CD8-positive, alpha-beta memory T cell (primary cell): ENCODE measurements at regions not wholly inside any gene's neighbourhood (a gene's known extent, or its start where the extent isn't known, plus 50 kb on each side); places are given as distances from the start of the nearest gene placed in this dataset.

Experiments used
- CTCF ChIA-PET: fragments of 350-600 bp; sonication (Branson Sonifier 250); formaldehyde crosslinking; loops from one replicate; lab custom pipeline; 2021; ENCODE audit warnings: antibody characterized with exemption; lab: Charles Lee
- POLR2A ChIA-PET: fragments of 350-600 bp; sonication (Branson Sonifier 250); formaldehyde crosslinking; loops from one replicate; lab custom pipeline; 2021; ENCODE audit warnings: antibody characterized with exemption; lab: Charles Lee
- DNase-seq, 5 donors: peaks; one replicate each; pipeline versions ENCODE4 v3.0.0 to v3.0.0-alpha.2; 2020 to 2022; ENCODE audit warnings: mixed read lengths in 1 of 5
- H3K27ac ChIP-seq: one replicate; pipeline ENCODE4 v1.7.0; 2013; ENCODE audit warnings: low read depth, mild to moderate bottlenecking, low read length, moderate library complexity
- H3K27me3 ChIP-seq: 2 replicates; pipeline ENCODE4 v1.7.0; 2013; ENCODE audit warnings: low read length, mild to moderate bottlenecking; ENCODE audit not compliant: insufficient read depth, poor library complexity, severe bottlenecking
- H3K36me3 ChIP-seq: 2 replicates; pipeline ENCODE4 v1.7.0; 2013; ENCODE audit warnings: mild to moderate bottlenecking, low read length, moderate library complexity; ENCODE audit not compliant: insufficient read depth
- H3K4me1 ChIP-seq: 2 replicates; pipeline ENCODE4 v1.7.0; 2013; ENCODE audit warnings: mild to moderate bottlenecking, low read length, moderate library complexity; ENCODE audit not compliant: insufficient read depth
- H3K4me3 ChIP-seq: 2 replicates; pipeline ENCODE4 v1.7.0; 2013; ENCODE audit warnings: mild to moderate bottlenecking, low read length
- H3K9me3 ChIP-seq: 2 replicates; pipeline ENCODE4 v1.7.0; 2013; ENCODE audit warnings: mild to moderate bottlenecking, low read length
- H3K27ac Mint-ChIP-seq, 8 donors: one replicate each; pipeline ENCODE4 v1.8.0; 2020 to 2021; ENCODE audit warnings: mixed read lengths in 8 of 8, mild to moderate bottlenecking in 6 of 8, inconsistent platforms in 3 of 8, moderate library complexity in 3 of 8
- H3K27me3 Mint-ChIP-seq, 2 donors: one replicate each; pipeline ENCODE4 v1.8.0; 2020 to 2021; ENCODE audit warnings: mixed read lengths in 2 of 2, mild to moderate bottlenecking in 1 of 2, moderate library complexity in 1 of 2
- H3K36me3 Mint-ChIP-seq, 3 donors: one replicate each; pipeline ENCODE4 v1.8.0; 2020 to 2021; ENCODE audit warnings: mixed read lengths in 3 of 3, inconsistent platforms in 1 of 3, mild to moderate bottlenecking in 1 of 3
- H3K4me1 Mint-ChIP-seq, 3 donors: one replicate each; pipeline ENCODE4 v1.8.0; 2020 to 2021; ENCODE audit warnings: mixed read lengths in 3 of 3, inconsistent platforms in 1 of 3, mild to moderate bottlenecking in 1 of 3
- H3K4me3 Mint-ChIP-seq, 7 donors: one replicate each; pipeline ENCODE4 v1.8.0; 2020 to 2021; ENCODE audit warnings: mixed read lengths in 7 of 7, mild to moderate bottlenecking in 6 of 7, moderate library complexity in 4 of 7, inconsistent platforms in 2 of 7
- H3K9me3 Mint-ChIP-seq, 5 donors: one replicate each; pipeline ENCODE4 v1.8.0; 2020 to 2022; ENCODE audit warnings: mixed read lengths in 5 of 5, mild to moderate bottlenecking in 3 of 5, moderate library complexity in 2 of 5, inconsistent platforms in 1 of 5

DNA sequence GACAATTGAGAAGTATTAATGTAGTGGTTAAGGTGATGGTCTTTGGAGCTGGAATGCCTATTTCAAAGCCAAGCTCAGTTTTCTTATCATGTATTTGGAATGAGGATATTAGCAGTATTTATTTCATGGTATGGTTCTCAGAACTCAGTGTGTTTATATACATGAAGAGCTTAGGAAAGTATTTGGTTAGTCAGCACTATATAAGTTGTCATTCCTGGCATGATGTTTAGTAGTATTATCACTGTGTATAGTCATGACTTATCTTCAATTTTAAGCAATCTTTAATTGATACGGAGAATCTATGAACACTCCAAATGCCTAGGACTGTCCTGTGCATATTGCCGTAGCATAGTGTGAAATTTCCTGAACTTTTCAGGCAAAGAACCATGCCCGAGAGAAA, 501.9 kb upstream of the USP24 start:
- Mint-ChIP-seq H3K4me1 (no peaks in the 10 kb centered on the region), H3K4me3 (no peak overlapping the region), H3K27me3 (peaks cover 0 to 3% of the 10 kb centered on the region in 2 donors), H3K36me3 (no peaks in the 10 kb centered on the region), H3K9me3 (peaks cover 0 to 3% (median 0%) of the 10 kb centered on the region in 5 donors), H3K27ac (no peak overlapping the region)
- Histone ChIP-seq H3K4me3 (no peak overlapping the region), H3K36me3 (no peaks in the 10 kb centered on the region), H3K4me1 (no peaks in the 10 kb centered on the region), H3K27me3 (no peaks in the 10 kb centered on the region), H3K27ac (no peak overlapping the region), H3K9me3 (no peaks in the 10 kb centered on the region)
- no peak for DNase-seq
- CTCF ChIA-PET = no interaction called here
- POLR2A ChIA-PET = no interaction called here

DNA sequence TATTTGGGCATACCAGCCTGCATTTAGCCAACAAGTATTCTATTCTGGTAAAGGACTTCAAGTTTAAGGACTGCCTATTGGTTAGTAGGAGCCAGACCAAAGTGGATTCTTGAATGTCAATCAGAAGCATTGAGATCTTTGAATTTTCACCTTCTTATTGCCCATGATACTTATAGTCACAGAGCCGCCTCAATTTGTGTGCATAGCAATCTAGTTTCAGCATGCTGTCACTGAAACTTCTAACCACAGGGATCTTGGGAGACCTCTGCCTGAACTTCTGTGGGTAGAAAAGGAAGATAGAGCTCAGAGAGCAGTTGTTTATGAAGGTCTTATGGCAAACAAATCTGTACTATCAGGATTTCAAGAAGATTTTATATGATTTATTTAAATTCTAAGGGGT, 501.4 kb upstream of the USP24 start:
- Histone ChIP-seq H3K4me3 (no peak overlapping the region), H3K4me1 (no peaks in the 10 kb centered on the region), H3K36me3 (no peaks in the 10 kb centered on the region), H3K27me3 (no peaks in the 10 kb centered on the region), H3K9me3 (no peaks in the 10 kb centered on the region), H3K27ac (no peak overlapping the region)
- H3K27ac Mint-ChIP-seq = no peak overlapping the region
- ChIA-PET POLR2A (no interaction called here), CTCF (no interaction called here)
- H3K9me3 Mint-ChIP-seq = peaks cover 0 to 3% (median 0%) of the 10 kb centered on the region in 5 donors
- peaks cover 0 to 3% of the 10 kb centered on the region in 2 donors for H3K27me3 Mint-ChIP-seq
- no peak overlapping the region for H3K4me3 Mint-ChIP-seq
- H3K36me3 Mint-ChIP-seq = no peaks in the 10 kb centered on the region
- no peak for DNase-seq
- no peaks in the 10 kb centered on the region for H3K4me1 Mint-ChIP-seq

DNA sequence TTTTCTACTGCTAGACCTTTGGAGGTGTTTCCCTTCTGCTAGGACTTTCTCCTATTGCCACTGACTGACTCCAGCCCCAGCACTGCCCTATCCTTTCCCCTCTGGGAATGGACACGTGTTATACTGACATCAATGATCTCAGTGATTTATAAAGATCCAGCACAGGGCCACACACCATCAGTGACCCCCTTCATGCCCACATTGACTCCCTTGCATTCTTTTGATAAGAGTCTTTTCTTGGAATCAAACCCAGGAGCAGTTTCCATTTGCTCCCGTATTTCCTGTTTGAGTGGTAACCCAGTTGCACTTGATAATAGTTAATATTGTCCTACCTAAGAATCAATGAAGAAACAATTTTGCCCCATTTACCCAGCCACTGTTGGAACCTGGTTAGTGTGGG, 501.0 kb upstream of the USP24 start:
- CTCF ChIA-PET = no interaction called here
- H3K27ac ChIP-seq = no peak overlapping the region
- Mint-ChIP-seq H3K27ac (no peak overlapping the region), H3K9me3 (peaks cover 0 to 3% (median 0%) of the 10 kb centered on the region in 5 donors), H3K4me1 (no peaks in the 10 kb centered on the region), H3K27me3 (peaks cover 0 to 3% of the 10 kb centered on the region in 2 donors), H3K36me3 (no peaks in the 10 kb centered on the region), H3K4me3 (no peak overlapping the region)
- POLR2A ChIA-PET = no interaction called here
- no peaks in the 10 kb centered on the region for H3K27me3 ChIP-seq
- no peaks in the 10 kb centered on the region for H3K9me3 ChIP-seq
- no peak overlapping the region for H3K4me3 ChIP-seq
- DNase-seq = no peak
- H3K36me3 ChIP-seq = no peaks in the 10 kb centered on the region
- H3K4me1 ChIP-seq = no peaks in the 10 kb centered on the region

DNA sequence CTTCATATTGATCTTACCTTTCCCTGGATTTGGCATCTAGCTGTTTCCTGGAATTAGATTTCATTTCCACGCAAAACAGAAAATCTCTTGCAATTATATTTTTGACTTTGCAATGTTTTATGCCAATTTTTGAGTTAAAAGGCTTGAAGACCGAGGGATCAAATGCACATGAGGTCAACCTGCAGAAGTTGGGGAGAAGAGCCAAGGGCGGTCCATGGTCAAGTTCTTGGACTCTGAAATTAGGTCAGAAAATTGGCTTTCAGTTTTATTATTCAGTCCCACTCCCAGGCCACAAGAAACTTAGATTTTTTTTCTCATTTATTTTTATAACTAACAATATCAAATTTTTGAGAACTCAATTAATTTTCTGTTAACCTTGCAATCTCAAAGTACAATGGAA, 499.1 kb upstream of the USP24 start:
- Mint-ChIP-seq H3K4me1 (no peaks in the 10 kb centered on the region), H3K27me3 (peaks cover 0 to 3% of the 10 kb centered on the region in 2 donors)
- H3K27ac ChIP-seq = no peak overlapping the region

DNA sequence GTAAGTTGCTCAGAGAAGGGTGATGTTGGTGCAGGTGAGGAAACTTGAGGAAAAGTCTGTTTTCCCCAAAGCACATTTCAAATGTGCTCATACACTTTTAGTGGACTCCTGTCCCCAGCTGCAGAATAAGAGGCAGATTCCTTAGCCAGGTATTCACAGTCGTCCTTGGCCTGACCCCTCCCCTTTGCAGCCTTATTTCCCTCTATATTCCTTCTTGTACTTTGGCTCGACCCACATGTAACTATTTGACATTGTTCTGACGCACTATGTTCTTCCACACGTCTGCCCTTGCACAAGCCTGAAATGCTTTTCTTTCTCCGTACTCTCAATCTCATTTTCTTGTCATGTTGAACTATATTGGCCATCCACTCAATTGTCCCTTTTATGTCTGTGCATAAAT, 498.4 kb upstream of the USP24 start:
- Histone ChIP-seq H3K27ac (no peak overlapping the region), H3K9me3 (no peaks in the 10 kb centered on the region), H3K27me3 (no peaks in the 10 kb centered on the region), H3K4me3 (no peak overlapping the region), H3K4me1 (no peaks in the 10 kb centered on the region), H3K36me3 (no peaks in the 10 kb centered on the region)
- Mint-ChIP-seq H3K9me3 (peaks cover 0 to 5% (median 0%) of the 10 kb centered on the region in 5 donors), H3K36me3 (no peaks in the 10 kb centered on the region), H3K4me1 (no peaks in the 10 kb centered on the region), H3K27me3 (peaks cover 0 to 3% of the 10 kb centered on the region in 2 donors), H3K27ac (no peak overlapping the region), H3K4me3 (no peak overlapping the region)
- POLR2A ChIA-PET = no interaction called here
- CTCF ChIA-PET = no interaction called here
- no peak for DNase-seq

More for the DNA sequence above, 499.1 kb upstream of the USP24 start:
- Mint-ChIP-seq H3K27ac (no peak overlapping the region), H3K4me3 (no peak overlapping the region), H3K36me3 (no peaks in the 10 kb centered on the region), H3K9me3 (peaks cover 0 to 5% (median 0%) of the 10 kb centered on the region in 5 donors)
- DNase-seq = no peak
- no peaks in the 10 kb centered on the region for H3K4me1 ChIP-seq
- no peaks in the 10 kb centered on the region for H3K27me3 ChIP-seq
- no peaks in the 10 kb centered on the region for H3K9me3 ChIP-seq
- ChIA-PET POLR2A (no interaction called here), CTCF (no interaction called here)
- H3K4me3 ChIP-seq = no peak overlapping the region
- H3K36me3 ChIP-seq = no peaks in the 10 kb centered on the region

DNA sequence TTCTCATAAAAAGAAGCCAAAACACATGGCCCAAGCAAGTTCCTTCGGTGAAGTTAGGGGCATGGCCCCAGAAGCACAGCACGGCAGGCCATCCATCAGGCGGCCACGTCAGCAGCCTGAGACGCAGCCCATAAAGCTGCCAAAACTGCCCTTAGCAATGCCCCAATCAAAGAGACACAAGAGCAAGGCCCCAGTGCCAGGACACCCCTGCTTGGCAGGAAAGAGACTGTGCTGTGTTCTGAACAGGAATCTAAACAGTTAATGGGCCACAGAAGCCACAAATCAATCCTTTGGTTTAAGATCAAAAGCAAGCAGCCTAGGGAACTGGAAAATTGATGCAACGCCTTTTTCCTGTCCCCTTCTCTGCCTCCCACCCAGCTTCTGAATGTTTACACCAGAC, 497.0 kb upstream of the USP24 start:
- H3K27me3 Mint-ChIP-seq = peaks cover 0 to 3% of the 10 kb centered on the region in 2 donors
- no peaks in the 10 kb centered on the region for H3K4me1 Mint-ChIP-seq
- H3K27me3 ChIP-seq = no peaks in the 10 kb centered on the region
- no peaks in the 10 kb centered on the region for H3K36me3 Mint-ChIP-seq
- peaks cover 0 to 5% (median 0%) of the 10 kb centered on the region in 5 donors for H3K9me3 Mint-ChIP-seq
- no peaks in the 10 kb centered on the region for H3K36me3 ChIP-seq
- ChIA-PET POLR2A (no interaction called here), CTCF (no interaction called here)
- no peaks in the 10 kb centered on the region for H3K4me1 ChIP-seq
- H3K9me3 ChIP-seq = no peaks in the 10 kb centered on the region
- no peak overlapping the region for H3K4me3 Mint-ChIP-seq
- no peak for DNase-seq
- H3K27ac Mint-ChIP-seq = no peak overlapping the region
- H3K4me3 ChIP-seq = no peak overlapping the region
- H3K27ac ChIP-seq = no peak overlapping the region

DNA sequence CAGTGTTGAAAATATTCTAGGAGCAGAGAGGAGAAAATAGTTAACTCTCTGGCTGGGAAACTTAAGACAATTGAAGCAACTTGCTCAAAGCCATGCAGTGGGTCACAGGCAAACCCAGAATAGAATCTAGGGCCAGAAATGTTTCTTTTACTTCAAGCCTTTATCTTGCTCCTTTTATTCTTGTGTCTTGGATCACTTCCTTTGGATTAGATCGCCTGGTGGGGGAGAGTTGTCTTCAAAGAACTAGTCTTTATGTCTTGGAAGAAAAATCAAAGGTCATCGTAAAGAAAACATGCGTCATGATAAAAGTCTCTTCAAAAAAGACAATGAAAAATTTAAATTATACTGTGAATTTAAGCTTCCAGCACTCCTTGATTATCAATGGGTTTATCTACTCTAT, 493.6 kb upstream of the USP24 start:
- no peaks in the 10 kb centered on the region for H3K36me3 ChIP-seq
- H3K27me3 Mint-ChIP-seq = no peaks in the 10 kb centered on the region
- no peak overlapping the region for H3K27ac ChIP-seq
- H3K9me3 ChIP-seq = no peaks in the 10 kb centered on the region
- no peaks in the 10 kb centered on the region for H3K27me3 ChIP-seq
- H3K4me1 ChIP-seq = no peaks in the 10 kb centered on the region
- CTCF ChIA-PET = no interaction called here
- DNase-seq = no peak
- H3K36me3 Mint-ChIP-seq = no peaks in the 10 kb centered on the region
- POLR2A ChIA-PET = no interaction called here
- no peak overlapping the region for H3K4me3 Mint-ChIP-seq
- no peak overlapping the region for H3K27ac Mint-ChIP-seq
- no peaks in the 10 kb centered on the region for H3K4me1 Mint-ChIP-seq
- no peak overlapping the region for H3K4me3 ChIP-seq
- H3K9me3 Mint-ChIP-seq = peaks cover 0 to 2% (median 0%) of the 10 kb centered on the region in 5 donors

DNA sequence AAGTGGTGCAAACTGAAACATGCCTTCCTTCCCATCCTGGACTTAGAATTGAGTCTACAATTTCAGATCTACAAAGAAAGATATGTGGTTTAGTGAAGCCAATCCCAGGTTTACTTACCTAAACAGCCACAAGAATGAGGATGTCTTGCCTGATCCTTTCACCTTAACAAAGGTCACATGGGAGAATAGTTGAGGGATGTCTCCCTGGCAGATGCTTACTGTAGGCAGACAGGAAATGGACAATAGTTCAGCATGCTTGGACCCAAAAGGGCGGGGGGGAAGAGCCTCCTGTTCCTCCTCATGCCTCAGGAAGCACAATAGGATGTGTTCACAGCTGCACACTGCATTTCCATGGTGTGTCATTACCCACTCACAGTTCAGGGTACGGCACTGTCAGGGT, 492.7 kb upstream of the USP24 start:
- Histone ChIP-seq H3K4me3 (no peak overlapping the region), H3K4me1 (no peaks in the 10 kb centered on the region), H3K27ac (no peak overlapping the region), H3K9me3 (no peaks in the 10 kb centered on the region), H3K27me3 (no peaks in the 10 kb centered on the region), H3K36me3 (no peaks in the 10 kb centered on the region)
- ChIA-PET POLR2A (no interaction called here), CTCF (no interaction called here)
- Mint-ChIP-seq H3K36me3 (no peaks in the 10 kb centered on the region), H3K4me3 (no peak overlapping the region), H3K4me1 (no peaks in the 10 kb centered on the region), H3K27me3 (peaks cover 0 to under 1% of the 10 kb centered on the region in 2 donors), H3K9me3 (peaks cover 0 to 3% (median 0%) of the 10 kb centered on the region in 5 donors), H3K27ac (no peak overlapping the region)
- DNase-seq = no peak

DNA sequence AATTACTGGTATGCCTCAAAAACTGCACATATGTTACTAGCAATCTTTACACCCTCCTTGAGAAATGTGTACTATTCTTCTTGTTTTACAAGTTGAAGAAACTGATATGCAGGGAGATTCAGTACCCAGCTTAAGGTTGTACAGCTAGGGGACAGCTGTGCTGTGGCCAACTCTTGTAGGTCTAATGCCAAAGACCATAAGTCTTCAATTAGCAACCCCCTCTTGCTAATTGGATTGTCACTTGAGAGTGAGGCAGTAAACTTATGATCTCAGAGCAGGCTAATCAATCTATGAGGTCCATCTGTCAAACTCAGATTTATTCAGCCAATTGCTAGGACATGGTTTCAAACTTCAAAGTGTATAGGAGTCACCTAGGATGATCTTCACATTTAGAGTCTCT, 492.0 kb upstream of the USP24 start:
- ChIA-PET CTCF (no interaction called here), POLR2A (no interaction called here)
- Mint-ChIP-seq H3K9me3 (peaks cover 0 to 3% (median 0%) of the 10 kb centered on the region in 5 donors), H3K27me3 (peaks cover 0 to 3% of the 10 kb centered on the region in 2 donors), H3K4me1 (no peaks in the 10 kb centered on the region), H3K4me3 (no peak overlapping the region), H3K27ac (no peak overlapping the region), H3K36me3 (no peaks in the 10 kb centered on the region)
- Histone ChIP-seq H3K27ac (no peak overlapping the region), H3K4me3 (no peak overlapping the region), H3K4me1 (no peaks in the 10 kb centered on the region), H3K9me3 (no peaks in the 10 kb centered on the region), H3K36me3 (no peaks in the 10 kb centered on the region), H3K27me3 (no peaks in the 10 kb centered on the region)
- DNase-seq = no peak
